HepG2 (cell line): ENCODE measurements at regions not wholly inside any gene's neighbourhood (a gene's known extent, or its start where the extent isn't known, plus 50 kb on each side); places are given as distances from the start of the nearest gene placed in this dataset.

Source experiments
- CBX5 ChIP-seq: sonication (generic); formaldehyde crosslinking; IDR thresholded peaks from 2 replicates; pipeline ENCODE4 v1.4.0; 2020; ENCODE audit warnings: missing genetic modification reagents, borderline replicate concordance
- SMC3 ChIP-seq: IDR thresholded peaks from 2 replicates; pipeline ENCODE4 v1.6.1; 2011; ENCODE audit warnings: low read length, improper control_type of control experiment
- ZNF572 ChIP-seq: sonication (generic); formaldehyde crosslinking; IDR thresholded peaks from 2 replicates; pipeline ENCODE4 v1.5.1; 2020; ENCODE audit warnings: mild to moderate bottlenecking, missing genetic modification reagents

DNA sequence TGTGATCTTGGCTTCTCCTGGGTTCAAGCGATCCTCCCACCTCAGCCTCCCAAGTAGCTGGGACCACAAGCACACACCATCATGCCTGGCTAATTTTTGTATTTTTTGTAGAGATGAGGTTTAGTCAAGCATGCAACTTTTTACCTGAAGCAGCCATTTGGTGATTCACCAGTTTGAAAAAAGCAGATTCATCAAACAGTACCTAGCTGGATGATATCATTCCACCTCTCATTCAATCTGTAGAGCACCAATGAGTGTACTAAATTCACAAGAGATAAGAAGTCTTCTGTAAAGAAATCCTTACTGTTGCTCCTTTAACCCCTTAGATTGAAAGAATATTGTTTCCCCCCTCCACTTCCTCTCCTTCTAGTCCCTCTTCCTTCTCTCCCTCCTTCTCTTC is 261.1 kb upstream of the RFC3 start:
- TF ChIP-seq SMC3 (no peak), CBX5 (CRISPR knock-in tag) (no peak), ZNF572 (no peak)
